RWPE2 (cell line): ENCODE measurements at regions not wholly inside any gene's neighbourhood (a gene's known extent, or its start where the extent isn't known, plus 50 kb on each side); places are given as distances from the start of the nearest gene placed in this dataset.

Experiments used
- ATAC-seq: fragments of 200-7000 bp; cut with Tn5 transposase; 3 replicates; pipeline ENCODE4 v1.9.1; 2021; ENCODE audit warnings: low read depth
- DNase-seq: peaks from one replicate; pipeline ENCODE4 v3.0.0-alpha.2; 2020; ENCODE audit warnings: low spot score
- H3K27ac ChIP-seq: fragments of 450-650 bp; 2 replicates; pipeline ENCODE4 v1.5.1; 2017; ENCODE audit warnings: mild to moderate bottlenecking; ENCODE audit not compliant: poor library complexity, severe bottlenecking
- H3K27me3 ChIP-seq: fragments of 250-450 bp; sonication (Bioruptor Pico); 2 replicates; pipeline ENCODE4 v1.5.1; 2021; ENCODE audit warnings: mild to moderate bottlenecking, moderate library complexity; ENCODE audit not compliant: insufficient read depth, poor library complexity, severe bottlenecking
- H3K36me3 ChIP-seq: fragments of 250-450 bp; sonication (Bioruptor Pico); 2 replicates; pipeline ENCODE4 v1.5.1; 2020; ENCODE audit warnings: low read depth, mild to moderate bottlenecking, moderate library complexity
- H3K4me1 ChIP-seq: fragments of 250-450 bp; sonication (Bioruptor Pico); 2 replicates; pipeline ENCODE4 v1.5.1; 2021; ENCODE audit warnings: mild to moderate bottlenecking, moderate library complexity; ENCODE audit not compliant: insufficient read depth, poor library complexity, severe bottlenecking
- H3K4me3 ChIP-seq: fragments of 250-450 bp; sonication (Bioruptor Pico); 2 replicates; pipeline ENCODE4 v1.5.1; 2021; ENCODE audit warnings: mild to moderate bottlenecking, moderate library complexity; ENCODE audit not compliant: severe bottlenecking
- H3K9me3 ChIP-seq: fragments of 250-450 bp; sonication (Bioruptor Pico); 2 replicates; pipeline ENCODE4 v1.5.1; 2021; ENCODE audit warnings: mild to moderate bottlenecking, moderate library complexity; ENCODE audit not compliant: severe bottlenecking
- CTCF ChIP-seq: fragments of 450-650 bp; IDR thresholded peaks from one replicate; pipeline ENCODE4 v1.5.1; 2017; ENCODE audit warnings: mild to moderate bottlenecking, moderate library complexity; ENCODE audit not compliant: poor library complexity, severe bottlenecking

GRCh38 chr17:69921046-69921445 is 154.0 kb upstream of the KCNJ16 start:
- Histone ChIP-seq H3K4me1 (no peaks in the 10 kb centered on the region), H3K4me3 (no peak overlapping the region), H3K27ac (no peak overlapping the region), H3K36me3 (no peaks in the 10 kb centered on the region), H3K9me3 (peaks cover 2% of the 10 kb centered on the region), H3K27me3 (no peaks in the 10 kb centered on the region)
- TF ChIP-seq CTCF, result no peak
- ATAC-seq (no peak), DNase-seq (no peak)

DNA sequence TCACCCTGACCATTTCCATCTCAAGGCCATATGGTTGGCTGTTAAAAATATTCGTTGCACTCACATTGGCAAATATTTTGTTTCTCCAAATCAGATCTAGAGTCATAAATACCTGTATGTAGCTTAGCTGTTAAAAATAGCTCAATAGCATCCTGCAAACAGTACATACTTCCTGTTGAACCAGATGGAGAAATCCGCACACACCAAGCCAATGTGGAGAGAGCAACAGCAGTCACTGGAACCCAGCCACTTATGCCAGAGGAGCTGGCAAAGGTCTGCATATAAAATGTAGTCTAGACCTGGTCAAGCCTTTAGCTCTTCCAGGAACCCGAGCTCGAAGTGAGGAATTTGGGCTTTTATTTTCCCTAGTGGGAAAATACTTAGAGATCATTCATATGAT is 146.4 kb upstream of the KCNJ16 start:
- no peak for ATAC-seq

DNA sequence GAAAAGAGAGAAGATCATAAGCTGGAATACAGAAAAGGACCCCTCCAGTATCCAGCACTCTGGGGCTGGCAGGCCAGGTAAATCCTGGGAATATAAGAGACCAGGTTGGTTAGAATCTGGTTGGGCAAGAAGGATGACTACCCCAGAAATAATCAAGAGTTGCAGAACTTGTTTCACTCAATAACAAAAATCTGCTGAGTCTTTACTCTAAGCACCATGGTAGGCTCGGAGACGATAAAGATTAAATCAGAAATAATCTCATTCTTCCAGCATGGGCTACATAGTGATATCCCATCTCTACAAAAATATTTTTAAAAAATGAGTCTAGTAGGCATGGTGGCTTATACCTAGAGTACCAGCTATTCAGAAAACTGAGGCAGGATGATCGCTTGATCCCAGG is 138.0 kb upstream of the KCNJ16 start:
- no peaks in the 10 kb centered on the region for H3K9me3 ChIP-seq
- ATAC-seq, result no peak
- no peaks in the 10 kb centered on the region for H3K4me1 ChIP-seq

More for the DNA sequence above, 146.4 kb upstream of the KCNJ16 start:
- H3K4me1 ChIP-seq, result no peaks in the 10 kb centered on the region
- no peaks in the 10 kb centered on the region for H3K27me3 ChIP-seq
- no peaks in the 10 kb centered on the region for H3K9me3 ChIP-seq
- H3K36me3 ChIP-seq, result no peaks in the 10 kb centered on the region
- DNase-seq, result no peak
- TF ChIP-seq CTCF, result no peak
- no peak overlapping the region for H3K4me3 ChIP-seq
- no peak overlapping the region for H3K27ac ChIP-seq

DNA sequence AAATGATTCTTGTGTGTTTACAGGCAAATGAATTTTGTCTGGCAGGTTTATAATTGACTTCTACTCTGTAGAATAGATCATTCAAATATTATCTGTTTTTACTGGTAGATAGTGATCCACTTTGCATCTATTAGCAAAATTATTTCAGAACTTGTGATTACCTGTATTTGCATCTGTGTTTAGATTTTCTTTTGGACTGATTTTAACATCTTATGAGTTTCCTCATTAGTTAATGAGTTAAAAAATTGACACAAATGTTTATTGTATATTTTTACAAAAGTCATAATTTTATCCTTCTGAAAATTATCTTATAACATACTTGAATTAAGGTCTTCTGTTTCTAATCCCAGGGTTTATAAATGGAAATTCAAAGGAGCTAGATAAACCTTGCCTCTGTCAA is 132.0 kb upstream of the KCNJ16 start:
- no peaks in the 10 kb centered on the region for H3K27me3 ChIP-seq
- H3K4me3 ChIP-seq, result no peak overlapping the region
- ATAC-seq (no peak), DNase-seq (no peak)
- TF ChIP-seq CTCF, result no peak
- H3K36me3 ChIP-seq, result no peaks in the 10 kb centered on the region
- H3K4me1 ChIP-seq, result no peaks in the 10 kb centered on the region
- H3K9me3 ChIP-seq, result no peaks in the 10 kb centered on the region
- no peak overlapping the region for H3K27ac ChIP-seq

More for the DNA sequence above, 138.0 kb upstream of the KCNJ16 start:
- H3K27ac ChIP-seq, result no peak overlapping the region
- H3K27me3 ChIP-seq, result no peaks in the 10 kb centered on the region
- H3K36me3 ChIP-seq, result no peaks in the 10 kb centered on the region
- TF ChIP-seq CTCF, result no peak
- DNase-seq, result no peak
- no peak overlapping the region for H3K4me3 ChIP-seq

DNA sequence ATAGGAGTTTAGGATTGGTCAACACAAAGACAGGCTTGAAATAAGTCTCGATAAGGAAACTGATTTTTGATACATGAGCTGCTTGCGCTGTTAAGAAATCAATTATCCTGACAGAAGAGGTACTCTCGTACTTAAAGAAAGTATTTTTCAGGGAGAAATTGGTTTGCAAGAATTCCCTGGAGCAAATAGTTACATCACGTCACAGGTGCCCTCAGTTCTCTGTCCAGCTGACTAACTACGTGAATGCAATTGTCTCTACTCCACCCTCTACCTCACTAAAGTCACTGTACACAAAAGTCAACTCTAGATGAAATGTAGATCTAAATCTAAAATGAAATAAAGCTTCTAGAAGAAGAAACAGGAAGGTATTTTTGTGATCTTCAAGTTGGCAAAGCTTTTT is 130.6 kb upstream of the KCNJ16 start:
- no peaks in the 10 kb centered on the region for H3K4me1 ChIP-seq
- ATAC-seq (no peak), DNase-seq (no peak)
- no peaks in the 10 kb centered on the region for H3K36me3 ChIP-seq
- H3K4me3 ChIP-seq, result no peak overlapping the region
- no peak overlapping the region for H3K27ac ChIP-seq
- no peaks in the 10 kb centered on the region for H3K27me3 ChIP-seq
- TF ChIP-seq CTCF, result no peak
- H3K9me3 ChIP-seq, result no peaks in the 10 kb centered on the region
